GM21737 (cell line): ENCODE measurements at regions not wholly inside any gene's neighbourhood (a gene's known extent, or its start where the extent isn't known, plus 50 kb on each side); places are given as distances from the start of the nearest gene placed in this dataset.
"Not testable (repeated sequence)": the region's sequence is repeated elsewhere in the genome, so short reads cannot be mapped to it uniquely, and the experiment has no call there.

Experiments used
- ATAC-seq: cut with Tn5 transposase; IDR thresholded peaks from one replicate; pipeline ENCODE4 v1.9.1; 2021; ENCODE audit warnings: mild to moderate bottlenecking, moderate library complexity; ENCODE audit not compliant: unreplicated experiment

DNA sequence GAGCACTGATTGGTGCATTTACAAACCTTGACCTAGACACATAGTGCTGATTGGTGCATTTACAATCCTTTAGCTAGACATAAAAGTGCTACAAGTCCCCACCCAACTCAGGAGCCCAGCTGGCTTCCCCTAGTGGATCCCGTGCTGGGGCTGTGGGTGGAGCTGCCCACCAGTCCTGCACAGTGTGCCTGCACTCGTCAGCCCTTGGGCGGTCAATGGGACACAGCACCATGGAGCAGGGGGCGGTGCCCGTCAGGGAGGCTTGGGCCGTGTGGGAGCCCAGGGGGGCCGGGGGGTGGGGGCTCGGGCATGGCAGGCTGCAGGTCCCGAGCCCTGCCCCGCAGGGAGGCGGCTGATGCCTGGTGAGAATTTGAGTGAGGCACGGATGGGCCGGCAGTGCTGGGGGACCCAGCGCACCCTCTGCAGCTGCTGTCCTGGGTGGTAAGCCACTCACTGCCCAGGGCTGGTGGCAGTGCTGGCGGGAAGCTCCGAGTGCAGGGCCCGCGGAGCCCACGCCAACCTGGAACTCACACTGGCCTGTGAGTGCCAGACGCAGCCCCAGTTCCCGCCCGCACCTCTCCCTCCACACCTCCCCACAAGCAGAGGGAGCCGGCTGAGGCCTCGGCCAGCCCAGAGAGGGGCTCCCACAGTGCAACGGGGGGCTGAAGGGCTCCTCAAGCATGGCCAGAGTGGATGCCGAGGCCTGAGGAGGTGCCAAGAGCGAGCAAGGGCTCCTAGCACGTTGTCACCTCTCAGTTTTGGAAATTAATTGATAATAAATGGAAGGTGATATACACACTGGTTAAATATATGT, 207.7 kb downstream of the RAP2B start:
- ATAC-seq = no peak

DNA sequence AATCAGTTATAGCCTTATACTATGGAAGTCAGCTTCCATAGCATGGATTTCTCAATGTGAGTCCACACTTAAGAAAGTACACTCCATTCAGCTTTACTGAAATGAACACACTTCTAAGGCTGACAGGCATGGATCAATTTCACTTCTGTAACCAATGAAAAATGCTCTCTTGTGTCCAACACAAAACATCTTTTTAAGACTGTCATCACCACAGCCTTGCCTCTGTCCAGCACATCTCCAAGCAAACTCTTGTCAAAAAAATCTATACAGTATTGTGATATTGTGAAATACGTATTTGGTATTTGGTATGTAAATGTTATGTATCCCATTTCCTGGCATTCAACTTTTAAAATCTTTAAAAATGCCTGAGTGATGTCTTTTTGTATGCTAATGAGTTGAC, 208.7 kb downstream of the RAP2B start:
- ATAC-seq = no peak

DNA sequence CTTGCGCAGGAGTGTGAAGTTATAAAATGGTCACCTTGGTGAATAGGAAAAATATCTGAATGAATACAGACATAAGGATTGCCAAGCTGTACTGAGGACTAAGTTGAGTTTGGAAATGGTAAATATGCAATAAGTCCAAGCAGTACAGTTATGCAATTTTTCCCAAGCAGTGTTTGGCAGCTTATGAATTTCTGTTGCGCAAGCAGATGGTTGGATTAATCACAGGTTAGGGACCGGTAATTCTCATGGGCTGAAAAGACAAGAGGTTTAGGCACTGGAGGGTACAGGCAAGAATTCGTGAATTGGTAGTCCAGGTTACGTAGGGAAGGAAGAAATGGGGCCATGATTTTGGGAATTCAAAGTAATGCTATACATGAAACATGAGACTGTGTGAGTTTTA, 210.3 kb downstream of the RAP2B start:
- no peak for ATAC-seq

DNA sequence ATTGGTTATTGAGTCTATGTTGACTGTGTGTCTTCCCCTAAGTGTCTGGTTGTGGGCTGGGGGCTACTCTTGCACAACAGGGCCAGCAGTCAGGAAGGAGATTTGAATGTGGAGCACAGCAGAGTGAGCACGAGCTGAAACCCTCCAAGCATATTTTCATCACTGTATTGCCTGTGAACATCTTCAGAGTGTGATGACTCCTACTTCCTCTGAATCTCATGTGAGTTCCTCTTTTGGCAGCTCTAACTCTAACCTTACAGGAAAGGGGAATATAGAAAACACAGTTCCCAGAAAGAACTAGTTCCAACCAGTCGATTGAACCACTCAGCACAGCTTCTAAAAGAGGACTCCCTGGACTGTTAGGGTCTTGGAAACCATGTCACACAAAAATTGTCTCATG, 211.6 kb downstream of the RAP2B start:
- no peak for ATAC-seq

DNA sequence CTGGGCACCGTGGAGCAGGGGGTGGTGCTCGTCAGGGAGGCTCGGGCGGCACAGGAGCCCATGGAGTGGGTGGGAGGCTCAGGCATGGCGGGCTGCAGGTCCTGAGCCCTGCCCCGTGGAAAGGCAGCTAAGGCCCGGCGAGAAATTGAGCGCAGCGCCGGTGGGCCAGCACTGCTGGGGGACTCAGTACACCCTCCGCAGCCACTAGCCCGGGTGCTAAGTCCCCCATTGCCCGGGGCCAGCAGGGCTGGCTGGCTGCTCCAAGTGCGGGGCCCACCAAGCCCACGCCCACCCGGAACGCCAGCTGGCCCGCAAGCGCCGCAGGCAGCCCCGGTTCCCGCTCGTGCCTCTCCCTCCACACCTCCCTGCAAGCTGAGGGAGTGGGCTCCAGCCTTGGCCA, 216.3 kb downstream of the RAP2B start:
- ATAC-seq = not testable (repeated sequence)

DNA sequence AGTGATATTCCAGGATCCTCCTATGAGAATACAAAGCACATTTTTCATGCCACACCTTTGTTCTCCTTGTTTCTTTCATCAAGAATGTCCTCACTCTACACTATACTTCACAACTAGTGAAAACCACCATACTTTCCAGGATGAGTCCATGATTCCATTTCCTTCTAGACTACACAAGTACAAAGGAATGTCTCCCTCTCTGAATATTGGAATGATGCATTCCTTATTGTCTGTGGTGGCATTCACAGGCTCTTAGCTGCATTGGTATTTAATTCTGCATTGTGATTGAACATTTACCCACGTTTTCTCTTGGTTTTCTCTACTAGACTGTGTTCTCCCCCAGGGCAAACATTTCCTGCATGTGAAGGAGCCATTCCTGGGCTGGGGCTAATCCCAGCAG, 217.5 kb downstream of the RAP2B start:
- no peak for ATAC-seq

DNA sequence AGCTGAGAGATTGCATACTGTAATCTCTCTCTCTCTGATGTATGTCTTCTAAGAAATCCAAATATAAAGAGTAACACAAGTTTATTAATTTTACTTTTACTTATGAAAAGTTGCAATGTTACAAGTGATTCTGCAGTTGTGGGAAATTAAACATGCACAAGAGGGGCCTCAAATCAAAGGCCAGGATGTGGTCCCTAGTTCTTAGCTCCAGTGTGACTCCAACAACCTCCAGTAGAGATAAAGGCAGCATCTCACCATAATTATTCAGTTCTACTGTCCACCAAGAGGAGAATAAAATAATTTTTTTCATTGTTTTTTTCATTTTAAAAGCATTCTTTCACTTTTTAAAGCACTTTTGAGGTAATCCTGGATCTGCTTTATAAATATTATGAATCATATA, 223.3 kb downstream of the RAP2B start:
- ATAC-seq = no peak

DNA sequence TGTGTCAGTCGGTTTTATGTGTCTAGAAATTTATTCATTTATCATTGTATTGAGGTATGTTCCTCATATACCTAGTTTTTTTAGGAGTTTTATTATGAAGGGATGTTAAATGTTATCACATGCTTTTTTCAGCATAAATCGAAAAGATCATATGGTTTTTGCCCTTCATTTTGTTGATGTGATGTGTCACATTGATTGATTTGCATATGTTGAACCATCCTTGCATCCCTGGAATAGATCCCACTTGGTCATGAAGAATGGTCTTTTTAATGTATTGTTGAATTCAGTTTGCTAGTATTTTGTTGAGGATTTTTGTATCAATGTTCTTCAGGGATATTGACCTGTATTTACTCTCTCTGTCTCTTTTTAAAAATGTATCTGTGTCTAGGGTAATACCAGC, 230.3 kb downstream of the RAP2B start:
- no peak for ATAC-seq

DNA sequence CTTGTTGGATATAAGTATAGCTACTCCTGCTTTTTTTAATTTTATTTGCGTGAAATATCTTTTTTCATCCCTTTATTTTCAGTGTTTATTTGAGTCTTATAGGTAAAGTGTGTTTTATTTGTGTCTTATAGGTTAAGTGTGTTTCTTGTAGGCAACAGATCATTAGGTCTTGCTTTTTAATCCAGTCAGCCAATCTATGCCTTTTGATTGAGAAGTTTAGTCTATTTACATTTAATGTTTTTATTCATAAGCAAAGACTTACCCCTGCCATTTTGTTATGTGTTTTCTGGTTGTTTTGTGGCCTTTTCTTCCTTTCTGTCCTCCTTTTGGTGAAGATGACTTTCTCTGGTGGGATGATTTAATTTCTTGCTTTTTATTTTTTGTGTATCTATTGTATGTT, 232.0 kb downstream of the RAP2B start:
- no peak for ATAC-seq

DNA sequence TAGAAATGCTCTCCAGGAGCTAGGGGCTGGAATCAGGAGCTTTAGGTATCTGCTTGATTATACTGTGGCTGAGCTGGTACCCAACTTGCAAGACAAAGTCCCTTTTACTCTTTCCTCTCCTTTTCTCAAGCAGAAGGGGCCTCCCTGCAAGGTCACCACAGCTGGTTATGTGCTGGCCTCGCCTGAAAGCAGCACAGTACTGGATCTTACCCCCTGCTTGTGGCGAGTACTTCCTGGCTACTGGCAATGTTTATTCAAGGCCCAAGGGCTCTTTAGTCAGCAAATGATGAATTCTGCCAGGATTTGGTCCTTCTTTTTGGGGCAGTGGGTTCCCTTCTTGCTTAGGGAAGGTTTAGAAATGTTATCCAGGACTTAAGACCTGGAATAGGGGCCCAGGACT, 234.6 kb downstream of the RAP2B start:
- no peak for ATAC-seq

DNA sequence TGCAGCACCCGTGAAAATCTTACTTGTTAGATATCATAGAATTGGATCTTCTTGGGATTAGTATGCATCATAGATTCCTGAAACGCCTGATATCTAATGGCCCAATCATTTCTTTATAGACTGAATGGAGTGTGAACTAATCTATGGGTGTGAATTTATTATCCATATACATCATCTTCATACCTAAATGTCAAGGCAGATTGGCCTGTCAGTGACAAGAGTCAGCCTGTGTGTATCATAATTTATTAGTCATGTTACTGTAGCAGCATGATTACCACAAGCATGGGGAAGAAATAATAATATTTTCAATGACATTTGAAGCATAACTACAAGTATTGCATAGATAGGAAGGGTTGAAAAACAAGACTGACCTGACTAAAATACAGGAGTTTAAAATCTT, 235.8 kb downstream of the RAP2B start:
- no peak for ATAC-seq

DNA sequence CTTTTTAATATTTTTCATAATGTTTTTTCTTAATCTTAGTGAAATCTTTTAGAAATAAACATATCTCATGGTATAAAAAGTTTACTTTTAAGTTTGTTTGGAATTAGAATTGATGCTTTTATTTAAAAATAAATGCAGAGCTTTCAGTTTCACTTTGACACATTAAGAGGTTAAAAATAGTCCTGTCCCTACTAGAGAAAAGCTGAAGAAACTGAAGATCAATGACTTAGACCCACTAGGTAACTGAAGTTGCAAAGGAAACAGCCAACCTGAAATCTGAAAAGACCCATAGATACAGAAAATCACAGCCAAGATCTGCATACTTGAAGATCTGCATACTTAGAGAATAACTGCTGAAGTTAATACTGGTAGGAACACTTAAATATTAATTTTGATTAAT, 237.6 kb downstream of the RAP2B start:
- ATAC-seq = peak; percentile 91

DNA sequence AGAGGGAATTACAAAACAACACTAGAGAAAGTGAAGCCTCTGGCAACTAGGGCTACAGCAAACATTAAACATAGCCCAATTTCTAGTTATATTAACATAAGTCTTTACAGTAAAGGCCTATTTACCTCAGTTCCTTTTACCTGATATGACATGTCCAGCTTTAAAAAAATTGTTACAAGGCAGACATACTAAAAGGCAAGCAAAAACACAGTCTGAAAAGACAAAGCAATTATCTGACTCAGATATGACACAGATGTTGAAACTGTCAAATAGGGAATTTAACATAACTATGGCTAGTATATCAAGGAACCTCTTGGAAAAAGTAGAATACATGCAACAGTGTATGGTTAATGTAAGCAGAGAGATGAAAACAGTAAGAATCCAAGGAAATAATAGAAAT, 238.6 kb downstream of the RAP2B start:
- ATAC-seq = no peak

DNA sequence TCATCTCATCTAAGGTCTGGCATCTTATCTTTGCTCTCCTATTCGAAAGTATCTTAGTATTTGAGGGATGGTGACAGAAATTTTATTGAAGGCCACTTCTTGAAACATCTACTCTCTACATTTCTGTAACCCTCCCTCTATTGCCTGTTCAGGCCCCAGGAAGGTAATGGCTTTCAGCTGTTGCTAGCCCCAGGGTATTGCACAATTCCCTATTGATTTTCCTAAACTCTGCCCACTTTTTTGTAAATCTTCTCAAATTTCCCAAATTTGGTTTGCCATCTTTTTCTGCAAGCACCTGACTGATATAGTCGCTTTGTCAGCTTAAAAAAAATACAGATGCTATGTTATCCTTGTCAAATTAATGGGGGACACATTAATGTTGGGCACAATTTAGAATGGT, 242.1 kb downstream of the RAP2B start:
- ATAC-seq = no peak

DNA sequence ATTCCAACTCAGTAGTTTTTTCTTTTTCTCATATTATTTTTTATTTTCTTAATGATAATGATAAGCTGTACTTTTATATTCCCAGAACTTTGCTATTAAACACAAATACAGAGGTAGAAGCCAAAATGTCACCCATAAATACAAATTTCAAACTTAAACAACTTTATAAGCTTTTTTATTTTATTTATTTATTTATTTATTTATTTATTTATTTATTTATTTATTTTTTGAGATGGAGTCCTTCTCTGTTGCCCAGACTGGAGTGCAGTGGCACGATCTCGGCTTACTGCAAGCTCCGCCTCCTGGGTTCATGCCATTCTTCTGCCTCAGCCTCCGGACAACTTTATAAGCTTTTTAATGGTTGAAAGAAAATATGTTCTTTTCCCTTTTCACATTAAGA, 243.3 kb downstream of the RAP2B start:
- ATAC-seq = not testable (repeated sequence)

DNA sequence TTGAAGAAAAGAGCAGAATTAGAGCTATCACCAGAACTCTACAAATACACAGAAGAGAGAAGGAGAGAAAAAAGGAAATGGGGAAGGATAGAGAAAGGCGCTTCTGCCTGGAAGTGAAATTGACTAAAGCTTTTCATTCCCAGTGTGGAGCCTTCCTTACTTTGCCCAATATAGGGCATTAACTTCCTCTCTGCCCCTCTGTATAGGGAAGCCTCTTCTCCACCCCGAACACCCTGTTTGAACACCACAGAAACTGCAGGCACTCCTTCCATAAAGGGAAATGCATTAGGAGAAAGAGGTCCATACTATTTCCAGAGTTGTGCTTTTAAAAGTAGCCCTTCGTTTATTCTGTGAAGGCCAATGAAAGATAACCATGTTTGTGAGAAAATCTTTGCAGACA, 248.5 kb downstream of the RAP2B start:
- ATAC-seq = no peak

DNA sequence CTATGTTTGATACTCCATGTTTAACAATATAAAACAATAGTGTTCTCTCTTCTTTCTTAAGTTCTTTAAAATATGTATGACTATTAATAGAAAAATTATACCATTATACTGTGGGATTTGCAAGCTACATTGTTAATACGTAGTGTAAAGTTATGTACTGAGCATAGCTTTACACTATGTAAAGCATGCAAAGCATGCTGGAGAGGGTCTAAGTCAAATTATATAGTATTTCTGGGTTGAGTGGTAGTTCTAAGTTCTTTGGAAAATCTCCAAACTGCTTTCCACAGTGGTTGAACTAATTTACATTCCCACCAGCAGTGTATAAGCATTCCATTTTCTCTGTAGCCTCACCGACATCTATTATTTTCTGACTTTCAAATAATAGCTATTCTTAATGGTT, 253.0 kb downstream of the RAP2B start:
- no peak for ATAC-seq

DNA sequence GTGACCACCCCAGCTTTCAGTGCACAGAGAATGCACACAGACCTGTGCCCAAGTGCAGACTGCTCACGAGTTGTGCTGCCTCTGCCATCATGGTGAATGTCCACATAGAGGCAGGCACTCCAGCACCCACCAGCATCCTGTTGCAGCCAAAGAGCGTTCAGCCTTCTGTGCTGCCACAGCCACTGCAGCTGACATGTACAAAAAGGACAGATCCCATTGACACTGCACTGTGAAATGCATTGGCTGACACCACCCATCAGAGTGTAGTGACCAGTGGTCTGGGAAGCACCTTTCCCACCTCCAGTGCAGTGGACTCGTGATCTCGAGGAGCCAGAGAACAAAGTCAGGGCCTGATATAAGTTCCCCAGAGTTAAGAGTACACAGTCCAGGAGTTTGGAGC, 260.3 kb downstream of the RAP2B start:
- ATAC-seq = no peak

DNA sequence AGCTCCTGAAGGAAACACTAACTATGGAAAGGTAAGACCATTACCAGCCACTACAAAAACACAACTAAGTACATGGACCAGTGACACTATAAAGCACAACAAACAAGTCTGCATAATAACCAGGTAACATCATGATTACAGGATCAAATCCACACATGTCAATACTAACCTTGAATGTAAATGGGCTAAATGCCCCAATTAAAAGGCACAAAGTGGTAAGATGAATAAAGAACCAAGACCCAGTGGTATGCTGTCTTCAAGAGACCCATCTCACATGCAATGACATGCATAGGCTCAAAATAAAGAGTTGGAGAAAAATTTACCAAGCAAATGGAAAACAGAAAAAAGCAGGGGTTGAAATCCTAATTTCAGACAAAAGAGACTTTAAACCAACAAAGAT, 261.8 kb downstream of the RAP2B start:
- not testable (repeated sequence) for ATAC-seq

DNA sequence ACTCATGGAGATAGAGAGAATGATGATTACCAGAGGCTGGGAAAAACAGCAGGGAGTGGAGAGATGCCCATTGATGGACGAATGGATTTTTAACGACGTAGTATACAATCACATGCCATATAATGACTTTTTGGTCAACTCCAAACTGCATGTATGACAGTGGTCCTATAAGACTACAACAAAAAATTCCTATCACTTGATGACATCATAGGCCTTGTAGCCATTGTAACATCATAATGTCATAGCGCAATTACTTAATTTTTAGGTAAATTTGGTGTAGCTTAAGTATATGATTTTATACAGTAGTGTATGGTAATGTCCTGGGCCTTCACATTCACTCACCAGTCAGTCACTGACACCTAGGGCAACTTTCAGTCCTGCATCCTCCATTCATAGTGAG, 264.3 kb downstream of the RAP2B start:
- ATAC-seq = no peak

DNA sequence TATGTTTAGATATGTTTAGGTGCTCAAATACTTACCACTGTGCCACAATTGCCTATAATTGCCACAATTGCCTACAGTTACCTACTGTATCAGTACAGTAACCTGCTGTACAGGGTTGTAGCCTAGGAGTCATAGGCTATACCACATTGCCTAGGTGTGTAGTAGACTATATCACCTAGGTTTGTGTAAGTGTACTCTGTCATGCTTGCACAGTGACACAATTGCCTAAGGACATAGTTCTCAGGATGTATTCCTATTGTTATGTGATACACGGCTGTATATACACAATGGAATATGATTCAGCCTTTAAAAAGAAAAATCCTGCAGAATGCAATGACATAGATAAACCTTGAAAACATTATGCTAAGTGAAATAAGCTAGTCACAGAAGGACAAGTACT, 264.8 kb downstream of the RAP2B start:
- no peak for ATAC-seq

DNA sequence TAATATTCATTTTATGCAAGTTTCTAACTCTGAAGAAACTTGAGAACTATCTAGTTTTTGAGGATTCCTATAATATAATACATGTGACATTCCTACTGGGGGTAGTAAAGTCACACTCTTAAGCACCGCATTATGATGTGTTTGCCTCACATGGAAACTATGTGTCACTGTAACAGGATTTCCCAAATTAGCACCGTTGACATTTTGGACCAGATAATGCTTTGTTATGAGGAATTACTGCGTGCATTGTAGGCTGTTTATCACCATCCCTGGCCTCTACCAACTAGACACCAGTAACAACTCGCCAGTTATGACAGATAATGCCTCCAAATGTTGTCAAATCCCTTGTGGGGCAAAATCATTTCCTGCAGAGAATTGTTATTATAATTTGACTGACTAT, 267.8 kb downstream of the RAP2B start:
- ATAC-seq = no peak

DNA sequence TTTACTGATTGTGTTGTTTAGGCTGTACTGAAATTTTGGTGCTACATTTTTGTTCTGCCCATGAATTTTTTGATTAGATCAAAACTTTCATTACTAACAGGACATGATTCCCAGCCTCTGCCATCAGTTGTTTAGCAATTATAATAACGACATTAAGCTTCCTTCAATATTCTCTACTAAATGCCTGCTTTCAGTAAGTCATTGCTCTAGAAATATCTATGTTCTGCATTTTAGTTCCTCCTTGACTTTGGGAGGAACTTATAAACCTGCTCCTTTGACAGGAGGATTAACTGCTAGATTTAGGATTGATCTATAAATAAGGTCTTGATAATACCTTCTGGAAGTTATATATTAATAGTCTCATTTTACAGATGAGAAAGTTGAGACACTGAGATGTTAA, 269.1 kb downstream of the RAP2B start:
- no peak for ATAC-seq
